CD4-positive, alpha-beta T cell (primary cell): ENCODE measurements at regions not wholly inside any gene's neighbourhood (a gene's known extent, or its start where the extent isn't known, plus 50 kb on each side); places are given as distances from the start of the nearest gene placed in this dataset.

Source experiments
- ATAC-seq: fragments of 200-7000 bp; cut with Tn5 transposase; one replicate; pipeline ENCODE4 v1.10.0; 2022; ENCODE audit warnings: mild to moderate bottlenecking; ENCODE audit not compliant: poor library complexity
- CTCF ChIA-PET: fragments of 350-600 bp; sonication (Branson Sonifier 250); formaldehyde crosslinking; loops from one replicate; lab custom pipeline; 2021; ENCODE audit warnings: antibody characterized with exemption, inconsistent platforms; lab: Charles Lee
- POLR2A ChIA-PET: fragments of 350-600 bp; sonication (Branson Sonifier 250); formaldehyde crosslinking; loops from one replicate; lab custom pipeline; 2021; ENCODE audit warnings: antibody characterized with exemption, inconsistent platforms; lab: Charles Lee
- DNase-seq, 14 experiments: peaks; one replicate each; pipeline ENCODE4 v3.0.0-alpha.2; 2013 to 2020; ENCODE audit warnings: mixed read lengths in 2 of 14
- H3K27ac ChIP-seq, 2 donors: one replicate each; pipeline versions ENCODE4 v1.5.1 to v1.7.0; 2013; ENCODE audit warnings: low read length in 2 of 2, low read depth in 1 of 2, mild to moderate bottlenecking in 1 of 2
- H3K27me3 ChIP-seq, 2 experiments: 1 replicate in 1 of 2; 2 replicates in 1 of 2; pipeline versions ENCODE4 v1.6.1 to v1.7.0; 2013; ENCODE audit warnings: low read length in 2 of 2, control low read depth in 1 of 2, mild to moderate bottlenecking in 1 of 2, moderate library complexity in 1 of 2; ENCODE audit not compliant: insufficient read depth in 2 of 2, control insufficient read depth in 1 of 2
- H3K36me3 ChIP-seq: one replicate; pipeline ENCODE4 v1.6.1; 2013; ENCODE audit warnings: low read length, control low read depth; ENCODE audit not compliant: insufficient read depth
- H3K4me1 ChIP-seq: one replicate; pipeline ENCODE4 v1.6.1; 2013; ENCODE audit warnings: low read length, control low read depth; ENCODE audit not compliant: insufficient read depth
- H3K4me3 ChIP-seq: one replicate; pipeline ENCODE4 v1.5.1; 2013; ENCODE audit warnings: mild to moderate bottlenecking, low read length, moderate library complexity
- H3K9me3 ChIP-seq, 2 experiments: 1 replicate in 1 of 2; 2 replicates in 1 of 2; pipeline versions ENCODE4 v1.6.1 to v1.7.0; 2013; ENCODE audit warnings: low read length in 2 of 2, mild to moderate bottlenecking in 2 of 2, control low read depth in 1 of 2, moderate library complexity in 1 of 2; ENCODE audit not compliant: control insufficient read depth in 1 of 2, insufficient read depth in 1 of 2
- H3K27ac Mint-ChIP-seq: one replicate; pipeline ENCODE4 v1.8.0; 2020; ENCODE audit warnings: mixed read lengths
- H3K27me3 Mint-ChIP-seq: one replicate; pipeline ENCODE4 v1.8.0; 2021; ENCODE audit warnings: mixed read lengths
- H3K36me3 Mint-ChIP-seq: one replicate; pipeline ENCODE4 v1.8.0; 2021; ENCODE audit warnings: low read depth, mixed read lengths
- H3K4me1 Mint-ChIP-seq: one replicate; pipeline ENCODE4 v1.8.0; 2021; ENCODE audit warnings: low read depth, mixed read lengths
- H3K4me3 Mint-ChIP-seq: one replicate; pipeline ENCODE4 v1.8.0; 2020; ENCODE audit warnings: mild to moderate bottlenecking, mixed read lengths
- H3K9me3 Mint-ChIP-seq: one replicate; pipeline ENCODE4 v1.8.0; 2020; ENCODE audit warnings: mixed read lengths
- intact Hi-C, 2 experiments: fragments of 100-400 bp; cut with DNase I in 1 of 2; cut with micrococcal nuclease in 1 of 2; formaldehyde crosslinking; loops; one replicate each; pipeline versions ENCODE4 v1.15.1 to v1.9.0; 2023 to 2025; cut with DNase I, micrococcal nuclease
- TF ChIP-seq, protein P1 (sequence below): fragments of 200-600 bp; IDR thresholded peaks from one replicate; pipeline ENCODE4 v1.8.0; 2022; ENCODE audit warnings: antibody characterized with exemption, mild to moderate bottlenecking

DNA sequence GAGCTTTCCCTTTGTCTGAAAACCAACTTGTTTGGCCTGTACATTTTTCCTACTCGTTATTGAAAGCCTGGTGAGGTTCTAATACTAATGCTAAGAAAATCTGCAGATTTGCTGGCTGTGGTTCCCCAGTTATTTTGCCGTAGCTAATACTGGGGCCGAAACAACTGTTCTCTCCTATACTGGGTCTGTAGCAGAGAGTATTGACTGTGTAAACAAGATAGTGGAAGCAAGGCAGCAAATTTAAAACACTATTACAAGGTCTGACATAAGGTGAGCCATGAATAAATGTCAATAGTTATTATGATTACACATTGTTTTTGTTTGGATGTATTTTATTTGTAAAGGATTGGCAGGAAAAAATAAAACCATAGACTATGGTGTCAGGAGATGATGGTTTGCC, 1244.0 kb downstream of the AACS start:
- H3K9me3 ChIP-seq: no peaks in the 10 kb centered on the region
- no peak overlapping the region for H3K4me3 Mint-ChIP-seq
- no peaks in the 10 kb centered on the region for H3K36me3 ChIP-seq
- H3K4me1 ChIP-seq: no peaks in the 10 kb centered on the region
- no peaks in the 10 kb centered on the region for H3K4me1 Mint-ChIP-seq
- DNase-seq: no peak
- H3K27ac Mint-ChIP-seq: no peak overlapping the region
- no peak for ATAC-seq
- no peaks in the 10 kb centered on the region for H3K27me3 ChIP-seq
- H3K27me3 Mint-ChIP-seq: no peaks in the 10 kb centered on the region
- no peak overlapping the region for H3K4me3 ChIP-seq
- TF ChIP-seq, protein P1, sequence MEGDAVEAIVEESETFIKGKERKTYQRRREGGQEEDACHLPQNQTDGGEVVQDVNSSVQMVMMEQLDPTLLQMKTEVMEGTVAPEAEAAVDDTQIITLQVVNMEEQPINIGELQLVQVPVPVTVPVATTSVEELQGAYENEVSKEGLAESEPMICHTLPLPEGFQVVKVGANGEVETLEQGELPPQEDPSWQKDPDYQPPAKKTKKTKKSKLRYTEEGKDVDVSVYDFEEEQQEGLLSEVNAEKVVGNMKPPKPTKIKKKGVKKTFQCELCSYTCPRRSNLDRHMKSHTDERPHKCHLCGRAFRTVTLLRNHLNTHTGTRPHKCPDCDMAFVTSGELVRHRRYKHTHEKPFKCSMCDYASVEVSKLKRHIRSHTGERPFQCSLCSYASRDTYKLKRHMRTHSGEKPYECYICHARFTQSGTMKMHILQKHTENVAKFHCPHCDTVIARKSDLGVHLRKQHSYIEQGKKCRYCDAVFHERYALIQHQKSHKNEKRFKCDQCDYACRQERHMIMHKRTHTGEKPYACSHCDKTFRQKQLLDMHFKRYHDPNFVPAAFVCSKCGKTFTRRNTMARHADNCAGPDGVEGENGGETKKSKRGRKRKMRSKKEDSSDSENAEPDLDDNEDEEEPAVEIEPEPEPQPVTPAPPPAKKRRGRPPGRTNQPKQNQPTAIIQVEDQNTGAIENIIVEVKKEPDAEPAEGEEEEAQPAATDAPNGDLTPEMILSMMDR: no peak
- ChIA-PET POLR2A (no interaction called here), CTCF (no interaction called here)
- no peaks in the 10 kb centered on the region for H3K36me3 Mint-ChIP-seq
- intact Hi-C loops: loop anchor here in 1 of 2 experiments (5.0 kb wide), 1 partner anchor 48 kb away; no protein-coding TSS in a partner anchor
- H3K27ac ChIP-seq: no peak overlapping the region
- H3K9me3 Mint-ChIP-seq: peaks cover 14% of the 10 kb centered on the region

GRCh38 chr12:126312457-126312856, 1247.2 kb downstream of the AACS start:
- peaks cover 10% of the 10 kb centered on the region for H3K9me3 Mint-ChIP-seq
- Histone ChIP-seq H3K9me3 (no peaks in the 10 kb centered on the region), H3K27ac (no peak overlapping the region), H3K4me1 (no peaks in the 10 kb centered on the region), H3K27me3 (no peaks in the 10 kb centered on the region), H3K36me3 (no peaks in the 10 kb centered on the region), H3K4me3 (no peak overlapping the region)
- no peak overlapping the region for H3K4me3 Mint-ChIP-seq
- CTCF ChIA-PET: no interaction called here
- intact Hi-C loops: no loop called here
- no peaks in the 10 kb centered on the region for H3K27me3 Mint-ChIP-seq
- no peaks in the 10 kb centered on the region for H3K4me1 Mint-ChIP-seq
- POLR2A ChIA-PET: no interaction called here
- H3K36me3 Mint-ChIP-seq: no peaks in the 10 kb centered on the region
- TF ChIP-seq, protein P1: no peak
- ATAC-seq (no peak), DNase-seq (no peak)
- no peak overlapping the region for H3K27ac Mint-ChIP-seq

GRCh38 chr12:126316411-126316810, 1251.2 kb downstream of the AACS start:
- DNase-seq: no peak
- H3K36me3 Mint-ChIP-seq: no peaks in the 10 kb centered on the region
- CTCF ChIA-PET: no interaction called here
- Histone ChIP-seq H3K4me1 (no peaks in the 10 kb centered on the region), H3K36me3 (no peaks in the 10 kb centered on the region), H3K27me3 (no peaks in the 10 kb centered on the region), H3K27ac (no peak overlapping the region), H3K9me3 (no peaks in the 10 kb centered on the region), H3K4me3 (no peak overlapping the region)
- intact Hi-C loops: no loop called here
- H3K9me3 Mint-ChIP-seq: peaks cover 2% of the 10 kb centered on the region
- no peak overlapping the region for H3K27ac Mint-ChIP-seq
- POLR2A ChIA-PET: no interaction called here
- no peaks in the 10 kb centered on the region for H3K27me3 Mint-ChIP-seq
- H3K4me3 Mint-ChIP-seq: no peak overlapping the region
- H3K4me1 Mint-ChIP-seq: no peaks in the 10 kb centered on the region
- ATAC-seq: no peak
- TF ChIP-seq, protein P1: no peak
